ENCODE measurements at regions not wholly inside any gene's neighbourhood (a gene's known extent, or its start where the extent isn't known, plus 50 kb on each side); places are given as distances from the start of the nearest gene placed in this dataset.

GRCh38 chrX:7269589-7269988, 121.6 kb upstream of the PUDP start:
- TF ChIP-seq CTCF (IDR thresholded peaks at IDR 0.05; ENCODE audit: low read depth, low read length, poor library complexity, severe bottlenecking) (no peak), EZH2phosphoT487 (IDR thresholded peaks at IDR 0.05; ENCODE audit: borderline replicate concordance, low read length) (no peak)

Data from DOHH2 (cell line).